Progenitor cell of endocrine pancreas (in vitro differentiated cells): ENCODE measurements at regions not wholly inside any gene's neighbourhood (a gene's known extent, or its start where the extent isn't known, plus 50 kb on each side); places are given as distances from the start of the nearest gene placed in this dataset.
A peak's percentile ranks its signal among the peaks of the same experiment; 100 is the strongest.

Experiments used
- DNase-seq: peaks from one replicate; pipeline ENCODE4 v3.0.0; 2021; ENCODE audit warnings: low spot score; ENCODE audit not compliant: unreplicated experiment
- H3K27ac Mint-ChIP-seq: 2 replicates; pipeline ENCODE4 v1.8.0; 2021; ENCODE audit warnings: mild to moderate bottlenecking, moderate library complexity, mixed read lengths
- H3K27me3 Mint-ChIP-seq: 2 replicates; pipeline ENCODE4 v1.8.0; 2021; ENCODE audit warnings: mixed read lengths
- H3K36me3 Mint-ChIP-seq: 2 replicates; pipeline ENCODE4 v1.8.0; 2022; ENCODE audit warnings: mixed read lengths; ENCODE audit not compliant: insufficient read depth
- H3K4me1 Mint-ChIP-seq: 2 replicates; pipeline ENCODE4 v1.8.0; 2021; ENCODE audit warnings: low read depth, mixed read lengths
- H3K4me3 Mint-ChIP-seq: 2 replicates; pipeline ENCODE4 v1.8.0; 2021; ENCODE audit warnings: low read depth, mild to moderate bottlenecking, moderate library complexity, mixed read lengths
- H3K9me3 Mint-ChIP-seq: 2 replicates; pipeline ENCODE4 v1.8.0; 2021; ENCODE audit warnings: low read depth, mixed read lengths
- CTCF ChIP-seq: fragments of 200-600 bp; sonication (generic); IDR thresholded peaks from one replicate; pipeline ENCODE4 v1.5.0; 2021; ENCODE audit warnings: antibody characterized with exemption, mild to moderate bottlenecking; ENCODE audit not compliant: unreplicated experiment

GRCh38 chr1:47523835-47524215, 86.0 kb downstream of the FOXD2 start:
- H3K36me3 Mint-ChIP-seq, result no peaks in the 10 kb centered on the region
- TF ChIP-seq CTCF, result no peak
- peaks cover 66% of the 10 kb centered on the region for H3K27me3 Mint-ChIP-seq
- H3K4me1 Mint-ChIP-seq, result peaks cover 17% of the 10 kb centered on the region
- no peak overlapping the region for H3K27ac Mint-ChIP-seq
- no peaks in the 10 kb centered on the region for H3K9me3 Mint-ChIP-seq
- no peak for DNase-seq
- no peak overlapping the region for H3K4me3 Mint-ChIP-seq

- Mint-ChIP-seq H3K27me3 (peaks cover 62% of the 10 kb centered on the region), H3K27ac (no peak overlapping the region), H3K9me3 (no peaks in the 10 kb centered on the region), H3K4me3 (no peak overlapping the region), H3K4me1 (peaks cover 17% of the 10 kb centered on the region), H3K36me3 (no peaks in the 10 kb centered on the region)
- no peak for TF ChIP-seq CTCF
- no peak for DNase-seq
Measured at GRCh38 chr1:47524272-47524671, 86.4 kb downstream of the FOXD2 start.

- Mint-ChIP-seq H3K4me3 (no peak overlapping the region), H3K27me3 (peaks cover 50% of the 10 kb centered on the region), H3K4me1 (peaks cover 17% of the 10 kb centered on the region), H3K27ac (no peak overlapping the region), H3K9me3 (no peaks in the 10 kb centered on the region), H3K36me3 (no peaks in the 10 kb centered on the region)
- no peak for DNase-seq
- TF ChIP-seq CTCF, result peak; percentile 48
Measured at GRCh38 chr1:47527653-47528272, 89.9 kb downstream of the FOXD2 start.

GRCh38 chr1:47529520-47530098, 91.8 kb downstream of the FOXD2 start:
- Mint-ChIP-seq H3K27ac (no peak overlapping the region), H3K36me3 (no peaks in the 10 kb centered on the region), H3K4me3 (no peak overlapping the region), H3K4me1 (peaks cover 12% of the 10 kb centered on the region), H3K9me3 (no peaks in the 10 kb centered on the region), H3K27me3 (peaks cover 42% of the 10 kb centered on the region)
- TF ChIP-seq CTCF, result peak; percentile 68
- no peak for DNase-seq

- peaks cover 34% of the 10 kb centered on the region for H3K27me3 Mint-ChIP-seq
- peak overlapping the region; percentile 43 for H3K27ac Mint-ChIP-seq
Measured at GRCh38 chr1:47532921-47533792, 95.3 kb downstream of the FOXD2 start.

More at GRCh38 chr1:47532921-47533792, 95.3 kb downstream of the FOXD2 start:
- Mint-ChIP-seq H3K36me3 (no peaks in the 10 kb centered on the region), H3K4me3 (peak overlapping the region; percentile 54), H3K9me3 (no peaks in the 10 kb centered on the region), H3K4me1 (peaks cover 12% of the 10 kb centered on the region)
- DNase-seq, result peak; percentile 38
- TF ChIP-seq CTCF, result no peak
